ENCODE measurements at regions not wholly inside any gene's neighbourhood (a gene's known extent, or its start where the extent isn't known, plus 50 kb on each side); places are given as distances from the start of the nearest gene placed in this dataset.

DNA sequence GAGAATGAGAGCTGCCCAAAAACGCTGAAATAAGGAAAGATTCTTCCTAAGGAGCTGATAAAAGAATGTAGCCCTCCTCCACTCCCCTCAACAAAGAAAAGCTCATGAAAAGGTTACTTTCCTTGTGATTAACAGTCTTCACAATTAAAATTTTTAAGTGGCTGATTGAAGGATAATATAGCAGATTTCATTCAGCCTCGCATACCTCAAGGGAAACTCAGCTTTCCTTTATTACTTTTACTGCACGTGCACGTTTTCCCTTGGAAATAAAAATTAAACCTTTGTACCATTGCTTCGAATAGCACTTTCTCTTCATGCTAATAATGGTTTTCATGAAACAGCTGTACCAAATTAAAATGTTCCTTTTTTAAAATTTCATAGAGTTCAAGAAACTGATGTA lies 234.0 kb upstream of the GRAMD2B start:
- ATAC-seq (no peak), DNase-seq (no peak)
- Mint-ChIP-seq H3K9me3 (peaks cover 7% of the 10 kb centered on the region), H3K4me3 (no peak overlapping the region), H3K4me1 (ENCODE audit: low read depth) (no peaks in the 10 kb centered on the region), H3K27me3 (ENCODE audit: low read depth) (no peaks in the 10 kb centered on the region), H3K36me3 (ENCODE audit: insufficient read depth) (no peaks in the 10 kb centered on the region)

GRCh38 chr5:126189862-126190261 lies 233.3 kb upstream of the GRAMD2B start:
- H3K9me3 Mint-ChIP-seq = peaks cover 7% of the 10 kb centered on the region
- H3K36me3 Mint-ChIP-seq (ENCODE audit: insufficient read depth) = no peaks in the 10 kb centered on the region
- H3K27me3 Mint-ChIP-seq (ENCODE audit: low read depth) = no peaks in the 10 kb centered on the region
- H3K4me3 Mint-ChIP-seq = no peak overlapping the region
- DNase-seq = no peak
- no peaks in the 10 kb centered on the region for H3K4me1 Mint-ChIP-seq (ENCODE audit: low read depth)
- ATAC-seq = no peak

DNA sequence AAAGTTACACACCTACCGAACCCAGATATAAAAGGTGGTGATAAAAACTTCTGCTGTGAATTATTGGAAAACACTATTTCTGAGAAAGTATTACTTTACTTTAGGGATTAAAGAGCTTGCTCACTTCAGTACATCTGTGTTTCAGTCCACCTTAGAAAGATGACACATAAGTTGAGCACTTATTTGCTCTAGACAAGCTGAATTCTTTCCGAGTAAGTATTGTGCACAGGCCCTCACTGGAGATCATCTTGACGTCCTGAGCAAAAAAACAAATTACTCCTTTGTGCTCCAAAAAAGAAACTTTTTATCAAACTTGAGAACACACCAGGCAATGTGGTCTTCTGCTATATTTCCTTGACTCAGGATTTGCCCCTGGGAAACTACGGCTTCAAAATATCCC lies 231.0 kb upstream of the GRAMD2B start:
- Mint-ChIP-seq H3K36me3 (ENCODE audit: insufficient read depth) (no peaks in the 10 kb centered on the region), H3K4me1 (ENCODE audit: low read depth) (no peaks in the 10 kb centered on the region), H3K27me3 (ENCODE audit: low read depth) (no peaks in the 10 kb centered on the region), H3K4me3 (no peak overlapping the region), H3K9me3 (peaks cover under 1% of the 10 kb centered on the region)
- ATAC-seq (no peak), DNase-seq (no peak)

DNA sequence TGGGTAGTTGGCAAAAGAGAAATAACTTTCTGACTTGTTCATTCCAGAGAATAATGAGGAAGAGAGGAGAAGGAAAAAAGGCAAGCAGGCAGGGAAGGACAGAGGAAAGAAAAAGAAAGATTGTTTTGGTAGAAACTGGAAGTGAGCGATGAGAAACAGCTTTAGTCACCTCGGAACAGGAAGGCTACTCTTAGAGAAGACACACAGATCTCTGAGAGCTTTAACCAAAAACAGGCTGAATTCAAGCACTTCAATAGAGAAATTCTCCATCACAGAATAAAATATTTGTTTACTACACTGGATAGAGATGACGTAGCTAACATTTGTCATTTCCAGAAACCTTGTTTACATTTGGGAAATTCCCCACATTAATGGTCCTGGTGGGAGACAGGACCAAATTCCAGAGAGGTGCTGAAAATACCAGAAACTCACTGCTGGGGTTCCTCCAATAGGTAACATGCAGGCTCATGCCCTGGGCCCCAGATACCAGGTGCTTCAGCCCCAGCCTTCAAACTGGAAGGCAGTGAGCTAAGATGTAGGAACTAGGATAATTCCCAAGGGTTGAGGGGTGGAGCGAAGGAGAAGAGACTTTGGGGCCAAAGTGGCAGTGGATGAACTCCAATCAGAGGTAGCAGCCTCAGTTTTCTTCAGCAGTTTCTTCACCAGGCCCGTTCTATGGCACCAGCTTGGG lies 227.7 kb upstream of the GRAMD2B start:
- Mint-ChIP-seq H3K9me3 (peaks cover 3% of the 10 kb centered on the region), H3K27me3 (ENCODE audit: low read depth) (no peaks in the 10 kb centered on the region), H3K4me1 (ENCODE audit: low read depth) (no peaks in the 10 kb centered on the region), H3K4me3 (no peak overlapping the region), H3K36me3 (ENCODE audit: insufficient read depth) (no peaks in the 10 kb centered on the region)
- DNase-seq = no peak
- no peak for ATAC-seq

- no peaks in the 10 kb centered on the region for H3K27me3 Mint-ChIP-seq (ENCODE audit: low read depth)
- no peak overlapping the region for H3K4me3 Mint-ChIP-seq
- H3K4me1 Mint-ChIP-seq (ENCODE audit: low read depth) = no peaks in the 10 kb centered on the region
- peaks cover 8% of the 10 kb centered on the region for H3K9me3 Mint-ChIP-seq
- DNase-seq = no peak
- ATAC-seq = no peak
- H3K36me3 Mint-ChIP-seq (ENCODE audit: insufficient read depth) = no peaks in the 10 kb centered on the region
Measured at GRCh38 chr5:126198531-126198930, 224.7 kb upstream of the GRAMD2B start.

GRCh38 chr5:126199467-126199866 lies 223.7 kb upstream of the GRAMD2B start:
- DNase-seq = no peak
- no peak overlapping the region for H3K4me3 Mint-ChIP-seq
- H3K9me3 Mint-ChIP-seq = peaks cover 8% of the 10 kb centered on the region

DNA sequence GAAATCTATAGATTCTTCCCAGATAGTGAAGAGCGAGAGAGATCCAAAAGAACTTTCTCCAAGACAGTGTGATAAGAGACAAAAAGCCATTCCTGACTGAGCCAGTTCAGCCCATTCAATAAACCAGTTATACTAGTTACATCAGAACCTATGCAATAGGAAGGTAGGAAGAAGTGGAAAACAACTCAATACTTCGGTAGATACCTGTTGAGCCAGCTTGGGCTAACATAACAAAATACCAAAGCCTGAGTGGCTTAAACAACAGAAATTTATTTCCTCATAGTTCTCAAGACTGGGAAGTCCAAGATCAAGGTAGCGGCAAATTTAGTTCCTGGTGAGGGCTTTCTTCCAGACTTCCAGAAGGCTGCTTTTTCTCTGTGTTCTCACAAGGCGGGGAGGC lies 214.5 kb upstream of the GRAMD2B start:
- DNase-seq = no peak
- H3K4me1 Mint-ChIP-seq (ENCODE audit: low read depth) = no peaks in the 10 kb centered on the region
- no peaks in the 10 kb centered on the region for H3K36me3 Mint-ChIP-seq (ENCODE audit: insufficient read depth)
- no peak for ATAC-seq
- no peaks in the 10 kb centered on the region for H3K27me3 Mint-ChIP-seq (ENCODE audit: low read depth)
- peaks cover 20% of the 10 kb centered on the region for H3K9me3 Mint-ChIP-seq
- H3K4me3 Mint-ChIP-seq = no peak overlapping the region

More at GRCh38 chr5:126199467-126199866, 223.7 kb upstream of the GRAMD2B start:
- Mint-ChIP-seq H3K36me3 (ENCODE audit: insufficient read depth) (no peaks in the 10 kb centered on the region), H3K27me3 (ENCODE audit: low read depth) (no peaks in the 10 kb centered on the region), H3K4me1 (ENCODE audit: low read depth) (no peaks in the 10 kb centered on the region)
- no peak for ATAC-seq

- DNase-seq = no peak
- Mint-ChIP-seq H3K27me3 (ENCODE audit: low read depth) (no peaks in the 10 kb centered on the region), H3K9me3 (peaks cover 8% of the 10 kb centered on the region), H3K4me3 (no peak overlapping the region), H3K36me3 (ENCODE audit: insufficient read depth) (no peaks in the 10 kb centered on the region), H3K4me1 (ENCODE audit: low read depth) (no peaks in the 10 kb centered on the region)
- no peak for ATAC-seq
Measured at GRCh38 chr5:126210955-126211354, 212.3 kb upstream of the GRAMD2B start.

DNA sequence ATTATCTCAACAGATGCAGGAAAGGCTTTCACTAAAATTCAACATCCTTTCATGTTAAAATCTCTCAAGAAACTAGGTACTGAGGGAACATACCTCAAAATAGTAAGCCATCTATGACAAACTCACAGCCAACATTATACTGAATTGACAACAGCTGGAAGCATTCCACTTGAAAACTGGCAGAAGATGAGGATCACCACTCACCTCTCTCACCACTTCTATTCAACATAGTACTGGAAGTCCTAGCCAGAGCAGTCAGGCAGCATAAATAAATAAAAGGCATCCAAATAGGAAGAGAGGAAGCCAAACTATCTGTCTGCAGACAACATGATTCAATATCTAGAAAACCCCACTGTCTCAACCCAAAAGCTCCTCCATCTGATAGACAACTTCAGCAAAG lies 203.6 kb upstream of the GRAMD2B start:
- H3K4me1 Mint-ChIP-seq (ENCODE audit: low read depth) = no peaks in the 10 kb centered on the region
- H3K27me3 Mint-ChIP-seq (ENCODE audit: low read depth) = no peaks in the 10 kb centered on the region
- H3K9me3 Mint-ChIP-seq = peaks cover 20% of the 10 kb centered on the region
- DNase-seq = no peak
- no peak overlapping the region for H3K4me3 Mint-ChIP-seq
- ATAC-seq = no peak
- no peaks in the 10 kb centered on the region for H3K36me3 Mint-ChIP-seq (ENCODE audit: insufficient read depth)

DNA sequence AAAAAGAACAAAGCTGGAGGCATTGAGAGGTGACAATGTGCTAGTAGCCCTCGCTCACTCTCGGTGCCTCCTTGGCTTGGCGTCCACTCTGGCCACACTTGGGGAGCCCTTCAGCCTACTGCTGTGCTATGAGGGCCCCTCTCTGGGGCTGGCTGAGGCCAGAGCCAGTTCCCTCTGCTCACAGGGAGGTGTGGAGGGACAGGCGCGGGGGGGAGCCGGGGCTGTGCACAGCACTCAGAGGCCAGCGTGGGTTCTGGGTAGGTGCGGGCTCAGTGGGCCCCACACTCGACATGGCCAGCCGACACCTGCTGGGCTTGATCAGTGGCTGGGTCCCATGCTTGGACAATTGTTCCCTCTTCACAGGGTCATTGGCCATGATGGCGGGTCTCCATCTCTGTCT lies 202.5 kb upstream of the GRAMD2B start:
- H3K4me1 Mint-ChIP-seq (ENCODE audit: low read depth) = no peaks in the 10 kb centered on the region
- no peak overlapping the region for H3K4me3 Mint-ChIP-seq
- no peak for ATAC-seq
- no peak for DNase-seq
- H3K36me3 Mint-ChIP-seq (ENCODE audit: insufficient read depth) = no peaks in the 10 kb centered on the region
- H3K27me3 Mint-ChIP-seq (ENCODE audit: low read depth) = no peaks in the 10 kb centered on the region
- H3K9me3 Mint-ChIP-seq = peaks cover 20% of the 10 kb centered on the region

DNA sequence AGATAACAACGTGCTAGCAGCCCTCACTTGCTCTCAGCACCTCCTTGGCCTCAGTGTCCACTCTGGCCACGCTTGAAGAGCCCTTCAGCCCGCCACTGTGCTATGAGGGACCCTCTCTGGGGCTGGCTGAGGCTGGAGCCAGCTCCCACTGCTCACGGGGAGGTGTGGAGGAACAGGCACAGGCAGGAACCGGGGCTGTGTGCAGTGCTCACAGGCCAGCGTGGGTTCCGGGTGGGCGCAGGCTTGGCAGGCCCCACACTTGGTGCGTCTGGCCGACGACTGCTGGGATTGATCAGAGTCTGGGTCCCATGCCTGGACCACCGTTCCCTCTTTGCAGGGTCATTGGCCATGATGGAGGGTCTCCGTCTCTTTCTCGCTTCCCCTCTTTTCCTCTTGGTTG lies 194.3 kb upstream of the GRAMD2B start:
- DNase-seq (no peak), ATAC-seq (no peak)
- no peak overlapping the region for H3K4me3 Mint-ChIP-seq
- H3K27me3 Mint-ChIP-seq (ENCODE audit: low read depth) = no peaks in the 10 kb centered on the region
- H3K4me1 Mint-ChIP-seq (ENCODE audit: low read depth) = no peaks in the 10 kb centered on the region
- peaks cover 10% of the 10 kb centered on the region for H3K9me3 Mint-ChIP-seq
- no peaks in the 10 kb centered on the region for H3K36me3 Mint-ChIP-seq (ENCODE audit: insufficient read depth)

DNA sequence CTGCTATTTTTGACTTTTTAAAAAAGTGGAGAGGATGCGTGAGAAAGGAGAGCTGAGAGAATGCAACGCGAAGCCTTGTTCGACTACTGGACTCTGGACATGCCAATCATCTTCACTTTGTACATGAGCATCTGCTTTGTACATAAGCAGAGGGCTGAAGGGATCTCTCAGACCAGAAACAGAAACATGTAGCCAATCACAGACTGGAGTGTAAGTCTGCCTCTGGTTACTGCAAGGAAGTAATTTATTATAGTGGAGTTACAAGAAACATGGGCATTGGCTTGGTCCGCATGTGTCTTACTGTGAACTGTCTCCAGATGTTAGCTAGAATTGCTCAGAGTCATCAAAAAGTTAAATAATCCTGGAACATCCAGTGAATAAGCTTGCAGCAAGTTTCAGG lies 190.0 kb upstream of the GRAMD2B start:
- H3K27me3 Mint-ChIP-seq (ENCODE audit: low read depth) = no peaks in the 10 kb centered on the region
- H3K36me3 Mint-ChIP-seq (ENCODE audit: insufficient read depth) = no peaks in the 10 kb centered on the region
- H3K4me1 Mint-ChIP-seq (ENCODE audit: low read depth) = no peaks in the 10 kb centered on the region
- no peak for DNase-seq
- ATAC-seq = no peak
- no peaks in the 10 kb centered on the region for H3K9me3 Mint-ChIP-seq
- no peak overlapping the region for H3K4me3 Mint-ChIP-seq

DNA sequence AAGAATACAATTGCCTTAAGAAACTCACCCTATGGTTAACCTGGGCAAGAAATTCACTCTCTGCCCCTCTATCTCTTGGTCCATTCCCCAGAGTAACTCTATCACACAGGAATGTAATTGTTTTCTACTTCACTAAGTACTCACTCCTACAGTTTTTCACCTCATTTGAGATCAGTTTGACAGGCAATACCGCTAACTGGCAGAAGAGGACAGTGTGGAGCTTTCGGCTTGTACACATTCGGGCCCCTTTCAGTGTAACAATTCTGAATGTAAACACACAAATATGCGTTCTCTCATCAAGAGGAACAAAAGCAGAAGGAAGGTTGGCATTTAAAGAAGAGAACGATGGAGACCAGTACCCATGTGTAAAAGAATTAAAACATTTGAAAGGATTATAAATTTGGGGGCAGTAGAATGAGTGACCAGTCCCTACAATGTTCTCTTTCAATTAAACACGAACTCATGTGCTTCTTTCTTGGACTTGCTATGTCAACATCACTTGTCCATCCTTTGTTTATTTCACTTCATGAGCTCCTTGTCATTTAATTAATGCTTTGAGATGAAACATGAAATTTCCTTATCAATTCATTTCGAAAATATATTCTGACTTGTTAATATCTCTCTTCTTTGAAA lies 188.5 kb upstream of the GRAMD2B start:
- Mint-ChIP-seq H3K9me3 (peaks cover 3% of the 10 kb centered on the region), H3K27me3 (ENCODE audit: low read depth) (no peaks in the 10 kb centered on the region), H3K36me3 (ENCODE audit: insufficient read depth) (no peaks in the 10 kb centered on the region), H3K4me3 (no peak overlapping the region), H3K4me1 (ENCODE audit: low read depth) (no peaks in the 10 kb centered on the region)
- DNase-seq (no peak), ATAC-seq (no peak)

DNA sequence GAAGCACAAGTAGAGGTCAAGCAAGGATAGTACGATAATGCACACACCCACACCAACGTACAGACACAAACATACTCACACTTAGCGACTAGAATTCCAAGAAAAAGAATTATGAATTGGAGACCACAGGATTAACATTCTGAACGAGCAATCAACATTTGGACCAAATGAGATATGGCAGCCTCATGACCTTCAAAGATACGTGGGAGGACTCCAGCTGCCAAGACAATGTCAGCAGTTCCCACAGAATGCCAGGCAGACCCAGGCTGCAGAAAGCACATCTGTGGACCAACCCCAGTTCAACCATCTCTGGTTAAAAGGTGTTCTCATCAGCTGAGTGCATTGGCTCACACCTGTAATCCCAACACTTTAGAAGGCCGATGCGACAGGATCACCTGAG lies 187.6 kb upstream of the GRAMD2B start:
- Mint-ChIP-seq H3K4me1 (ENCODE audit: low read depth) (no peaks in the 10 kb centered on the region), H3K27me3 (ENCODE audit: low read depth) (no peaks in the 10 kb centered on the region), H3K36me3 (ENCODE audit: insufficient read depth) (no peaks in the 10 kb centered on the region), H3K4me3 (no peak overlapping the region), H3K9me3 (peaks cover 3% of the 10 kb centered on the region)
- ATAC-seq (no peak), DNase-seq (no peak)

GRCh38 chr5:126236994-126237393 lies 186.2 kb upstream of the GRAMD2B start:
- ATAC-seq (no peak), DNase-seq (no peak)
- Mint-ChIP-seq H3K4me1 (ENCODE audit: low read depth) (no peaks in the 10 kb centered on the region), H3K4me3 (no peak overlapping the region), H3K9me3 (peaks cover 3% of the 10 kb centered on the region), H3K27me3 (ENCODE audit: low read depth) (no peaks in the 10 kb centered on the region), H3K36me3 (ENCODE audit: insufficient read depth) (no peaks in the 10 kb centered on the region)
